Gastrocnemius medialis (tissue), 4 donors: ENCODE measurements at regions not wholly inside any gene's neighbourhood (a gene's known extent, or its start where the extent isn't known, plus 50 kb on each side); places are given as distances from the start of the nearest gene placed in this dataset.

Experiments used
- ATAC-seq, 2 donors: fragments of 150-250 bp; one replicate each; pipeline ENCODE4 v1.9.1; 2016
- DNase-seq, 2 donors: peaks; one replicate each; pipeline ENCODE4 v3.0.0-alpha.2; 2019
- H3K27ac ChIP-seq, 4 donors: fragments of 200-600 bp; sonication (generic); 1 replicate in 1 of 4; 2 replicates in 3 of 4; pipeline ENCODE4 v1.5.1; 2016 to 2018; ENCODE audit warnings: mild to moderate bottlenecking in 2 of 4, moderate library complexity in 1 of 4
- H3K27me3 ChIP-seq, 3 donors: fragments of 200-600 bp; sonication (generic) in 2 of 3; 1 replicate in 1 of 3; 2 replicates in 2 of 3; pipeline versions ENCODE4 v1.5.1 to v1.6.0; 2016 to 2019; ENCODE audit warnings: mild to moderate bottlenecking in 1 of 3, moderate library complexity in 1 of 3
- H3K36me3 ChIP-seq, 2 donors: fragments of 200-600 bp; sonication (generic) in 1 of 2; one replicate each; pipeline ENCODE4 v1.5.1; 2017 to 2018
- H3K4me1 ChIP-seq, 2 donors: fragments of 200-600 bp; sonication (generic) in 1 of 2; one replicate each; pipeline ENCODE4 v1.5.1; 2016 to 2017; ENCODE audit warnings: mild to moderate bottlenecking in 2 of 2
- H3K4me3 ChIP-seq, 4 donors: fragments of 200-600 bp; sonication (generic) in 3 of 4; 1 replicate in 1 of 4; 2 replicates in 3 of 4; pipeline ENCODE4 v1.5.1; 2016 to 2019; ENCODE audit warnings: mild to moderate bottlenecking in 2 of 4
- H3K9me3 ChIP-seq, 3 donors: fragments of 200-600 bp; sonication (generic) in 2 of 3; 1 replicate in 1 of 3; 2 replicates in 2 of 3; pipeline ENCODE4 v1.5.1; 2016 to 2019
- CTCF ChIP-seq, 5 experiments: fragments of 450-650 bp in 3 of 5; fragments of 200-600 bp in 2 of 5; sonication (generic) in 2 of 5; IDR thresholded peaks in 4 of 5; conservative IDR thresholded peaks in 1 of 5; 1 replicate in 4 of 5; 2 replicates in 1 of 5; pipeline ENCODE4 v1.5.1; 2016 to 2019; ENCODE audit warnings: antibody characterized with exemption in 5 of 5, mild to moderate bottlenecking in 3 of 5, moderate library complexity in 3 of 5
- POLR2A ChIP-seq, 2 donors: fragments of 450-650 bp; IDR thresholded peaks; one replicate each; pipeline ENCODE4 v1.6.1; 2017; ENCODE audit warnings: antibody characterized with exemption in 2 of 2, mild to moderate bottlenecking in 2 of 2, moderate library complexity in 2 of 2
- in situ Hi-C, 4 donors: fragments of 200-750 bp; cut with MboI; loops; one replicate each; pipeline versions ENCODE4 v1.15.0 to v1.8.0; 2017; ENCODE audit warnings: low sequenced_read_pairs in 4 of 4
- intact Hi-C: fragments of 100-400 bp; cut with DNase I; formaldehyde crosslinking; loops from one replicate; pipeline ENCODE4 v1.15.1; 2023; ENCODE audit warnings: low total_unique reads

GRCh38 chr1:90768098-90768497, 51.0 kb upstream of the BARHL2 start:
- in situ Hi-C loops: no loop called here
- H3K27ac ChIP-seq: no peak overlapping the region
- H3K4me1 ChIP-seq: no peaks in the 10 kb centered on the region
- H3K9me3 ChIP-seq: no peaks in the 10 kb centered on the region
- intact Hi-C loops: no loop called here
- DNase-seq: no peak
- H3K36me3 ChIP-seq: no peaks in the 10 kb centered on the region
- no peak for TF ChIP-seq CTCF (IDR thresholded peaks at IDR 0.05 in 4 of 5, conservative IDR thresholded peaks at IDR 0.05 in 1 of 5)
- no peak for TF ChIP-seq POLR2A (IDR thresholded peaks at IDR 0.05)
- no peak overlapping the region for H3K4me3 ChIP-seq
- peaks cover 0 to 18% (median 13%) of the 10 kb centered on the region in 3 donors for H3K27me3 ChIP-seq
- no peak for ATAC-seq
